Breast epithelium (tissue), 3 donors: ENCODE measurements at regions not wholly inside any gene's neighbourhood (a gene's known extent, or its start where the extent isn't known, plus 50 kb on each side); places are given as distances from the start of the nearest gene placed in this dataset.

Experiments used
- POLR2A ChIP-seq: fragments of 450-650 bp; IDR thresholded peaks from one replicate; pipeline ENCODE4 v1.6.1; 2016; ENCODE audit warnings: antibody characterized with exemption, mild to moderate bottlenecking, moderate library complexity
- POLR2AphosphoS5 ChIP-seq, 3 donors: sonication (generic); formaldehyde crosslinking; IDR thresholded peaks; one replicate each; pipeline ENCODE4 v1.6.1; 2017; ENCODE audit warnings: antibody characterized with exemption in 3 of 3
- TF ChIP-seq, protein P1 (sequence below), 3 donors: fragments of 450-650 bp; IDR thresholded peaks; one replicate each; pipeline ENCODE4 v1.5.1; 2016 to 2017; ENCODE audit warnings: antibody characterized with exemption in 3 of 3, mild to moderate bottlenecking in 3 of 3, moderate library complexity in 3 of 3

DNA sequence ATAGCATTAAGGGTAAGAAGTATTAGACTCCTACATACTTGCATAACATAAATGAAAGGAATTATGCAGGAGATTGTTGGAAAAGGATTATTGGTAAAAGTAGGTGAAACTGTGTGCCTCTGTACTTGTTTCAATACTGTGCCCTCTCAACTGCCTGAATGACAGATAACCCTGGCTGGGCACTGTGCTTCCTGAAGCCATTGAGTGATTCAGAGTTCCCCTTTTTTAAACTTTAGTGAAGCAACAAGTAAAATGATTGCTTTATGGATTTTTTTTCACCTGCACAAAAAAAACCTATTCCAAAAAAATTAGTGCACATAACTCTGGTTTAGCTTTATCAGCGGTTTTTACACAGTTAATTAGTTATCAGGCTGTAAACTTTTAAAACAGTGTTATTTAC, 204.8 kb downstream of the TRAM1L1 start:
- TF ChIP-seq POLR2A (no peak), POLR2AphosphoS5 (IDR thresholded peaks at IDR 0.05) (no peak)
- TF ChIP-seq, protein P1, sequence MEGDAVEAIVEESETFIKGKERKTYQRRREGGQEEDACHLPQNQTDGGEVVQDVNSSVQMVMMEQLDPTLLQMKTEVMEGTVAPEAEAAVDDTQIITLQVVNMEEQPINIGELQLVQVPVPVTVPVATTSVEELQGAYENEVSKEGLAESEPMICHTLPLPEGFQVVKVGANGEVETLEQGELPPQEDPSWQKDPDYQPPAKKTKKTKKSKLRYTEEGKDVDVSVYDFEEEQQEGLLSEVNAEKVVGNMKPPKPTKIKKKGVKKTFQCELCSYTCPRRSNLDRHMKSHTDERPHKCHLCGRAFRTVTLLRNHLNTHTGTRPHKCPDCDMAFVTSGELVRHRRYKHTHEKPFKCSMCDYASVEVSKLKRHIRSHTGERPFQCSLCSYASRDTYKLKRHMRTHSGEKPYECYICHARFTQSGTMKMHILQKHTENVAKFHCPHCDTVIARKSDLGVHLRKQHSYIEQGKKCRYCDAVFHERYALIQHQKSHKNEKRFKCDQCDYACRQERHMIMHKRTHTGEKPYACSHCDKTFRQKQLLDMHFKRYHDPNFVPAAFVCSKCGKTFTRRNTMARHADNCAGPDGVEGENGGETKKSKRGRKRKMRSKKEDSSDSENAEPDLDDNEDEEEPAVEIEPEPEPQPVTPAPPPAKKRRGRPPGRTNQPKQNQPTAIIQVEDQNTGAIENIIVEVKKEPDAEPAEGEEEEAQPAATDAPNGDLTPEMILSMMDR (IDR thresholded peaks at IDR 0.05), result no peak
